ENCODE measurements at regions not wholly inside any gene's neighbourhood (a gene's known extent, or its start where the extent isn't known, plus 50 kb on each side); places are given as distances from the start of the nearest gene placed in this dataset.

DNA sequence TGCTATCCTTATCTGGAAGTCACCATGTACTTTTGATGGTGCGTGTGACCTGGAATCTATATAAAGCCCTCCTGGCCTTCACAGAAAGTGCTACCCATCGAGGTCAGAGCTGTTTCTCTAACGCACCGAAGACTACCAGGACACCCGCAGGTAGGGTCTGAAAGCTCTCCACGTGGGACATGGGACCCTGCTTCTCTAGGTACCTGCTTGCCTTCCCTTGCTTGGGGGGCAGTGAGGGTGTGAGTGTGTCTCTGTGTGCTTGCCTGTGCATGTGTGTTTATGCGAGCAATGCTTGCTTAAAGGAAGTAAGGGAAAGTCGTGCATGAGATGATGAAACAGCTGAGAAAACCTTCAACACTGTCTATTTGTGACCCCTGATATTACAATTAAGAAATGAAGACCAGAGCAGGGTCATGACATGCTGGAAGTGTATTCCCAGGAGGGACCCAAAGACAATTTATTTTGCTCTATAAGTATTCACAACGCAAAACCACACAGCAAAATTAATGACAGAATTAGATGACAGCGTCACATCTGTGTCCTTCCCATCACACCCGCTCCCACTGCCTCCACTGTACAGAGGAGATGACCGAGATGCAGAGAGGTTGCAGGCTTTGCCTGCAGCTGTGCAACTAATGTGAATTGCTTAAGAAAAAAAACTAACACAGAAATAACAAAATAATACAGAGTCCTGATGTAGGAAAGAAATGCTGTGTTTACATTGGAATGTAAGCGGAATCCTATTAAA, 76.4 kb upstream of the HELT start:
- Mint-ChIP-seq H3K27ac (ENCODE audit: unreplicated experiment) (no peak overlapping the region), H3K4me1 (ENCODE audit: unreplicated experiment) (peaks cover 8% of the 10 kb centered on the region), H3K9me3 (ENCODE audit: unreplicated experiment) (peaks cover 4% of the 10 kb centered on the region), H3K4me3 (ENCODE audit: unreplicated experiment) (no peak overlapping the region), H3K36me3 (ENCODE audit: unreplicated experiment) (no peaks in the 10 kb centered on the region), H3K27me3 (ENCODE audit: unreplicated experiment) (peaks cover 21% of the 10 kb centered on the region)
- TF ChIP-seq, protein P1, sequence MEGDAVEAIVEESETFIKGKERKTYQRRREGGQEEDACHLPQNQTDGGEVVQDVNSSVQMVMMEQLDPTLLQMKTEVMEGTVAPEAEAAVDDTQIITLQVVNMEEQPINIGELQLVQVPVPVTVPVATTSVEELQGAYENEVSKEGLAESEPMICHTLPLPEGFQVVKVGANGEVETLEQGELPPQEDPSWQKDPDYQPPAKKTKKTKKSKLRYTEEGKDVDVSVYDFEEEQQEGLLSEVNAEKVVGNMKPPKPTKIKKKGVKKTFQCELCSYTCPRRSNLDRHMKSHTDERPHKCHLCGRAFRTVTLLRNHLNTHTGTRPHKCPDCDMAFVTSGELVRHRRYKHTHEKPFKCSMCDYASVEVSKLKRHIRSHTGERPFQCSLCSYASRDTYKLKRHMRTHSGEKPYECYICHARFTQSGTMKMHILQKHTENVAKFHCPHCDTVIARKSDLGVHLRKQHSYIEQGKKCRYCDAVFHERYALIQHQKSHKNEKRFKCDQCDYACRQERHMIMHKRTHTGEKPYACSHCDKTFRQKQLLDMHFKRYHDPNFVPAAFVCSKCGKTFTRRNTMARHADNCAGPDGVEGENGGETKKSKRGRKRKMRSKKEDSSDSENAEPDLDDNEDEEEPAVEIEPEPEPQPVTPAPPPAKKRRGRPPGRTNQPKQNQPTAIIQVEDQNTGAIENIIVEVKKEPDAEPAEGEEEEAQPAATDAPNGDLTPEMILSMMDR (IDR thresholded peaks at IDR 0.05): no peak
- DNase-seq (ENCODE audit: extremely low spot score, unreplicated experiment): peak; percentile 69

DNA sequence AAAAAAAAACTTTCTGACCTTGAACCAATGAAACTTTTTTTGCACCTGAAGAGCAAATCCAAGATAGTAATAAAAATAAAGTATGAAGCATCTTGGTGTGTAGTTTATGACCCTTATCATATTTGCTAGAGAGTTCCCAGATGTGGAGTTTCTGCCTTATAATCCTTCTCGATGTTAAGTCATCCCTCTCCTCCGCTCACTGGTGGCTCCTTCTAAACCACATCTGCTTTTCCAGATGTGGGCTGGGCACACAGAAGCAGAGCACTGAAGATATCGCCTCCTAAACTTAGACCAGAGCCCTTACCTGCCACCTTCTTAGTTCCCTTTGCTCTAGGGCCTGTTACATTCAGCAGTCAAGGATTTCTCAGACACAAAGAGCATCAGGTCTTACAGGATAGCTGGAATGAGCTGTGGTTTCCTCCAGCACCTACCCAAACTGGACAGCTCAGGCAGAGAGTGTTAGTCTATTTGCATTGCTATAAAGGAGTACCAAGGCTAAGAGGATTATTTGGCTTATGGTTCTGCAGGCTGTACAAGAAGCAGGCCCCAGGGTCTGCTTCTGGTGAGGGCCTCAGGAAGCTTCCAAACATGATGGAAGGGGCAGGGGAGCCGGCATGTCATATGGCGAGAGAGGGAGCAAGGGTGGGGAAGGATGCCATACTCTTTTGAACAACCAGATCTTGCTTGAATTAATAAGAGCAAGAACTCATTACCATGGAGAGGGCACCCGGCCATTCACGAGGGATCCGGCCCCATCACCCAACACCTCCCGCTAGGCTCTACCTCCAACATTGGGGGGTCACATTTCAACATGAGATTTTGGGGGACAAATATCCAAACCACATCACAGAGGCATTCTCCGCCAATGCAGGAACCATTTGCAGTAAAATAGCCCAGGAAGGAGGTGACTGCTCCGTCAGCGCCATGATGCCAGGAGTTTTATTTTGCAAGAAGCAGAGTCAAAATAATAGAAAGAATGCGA, 75.6 kb upstream of the HELT start:
- Mint-ChIP-seq H3K4me3 (ENCODE audit: unreplicated experiment) (no peak overlapping the region), H3K27me3 (ENCODE audit: unreplicated experiment) (peaks cover 30% of the 10 kb centered on the region)
- TF ChIP-seq, protein P1 (IDR thresholded peaks at IDR 0.05): no peak

DNA sequence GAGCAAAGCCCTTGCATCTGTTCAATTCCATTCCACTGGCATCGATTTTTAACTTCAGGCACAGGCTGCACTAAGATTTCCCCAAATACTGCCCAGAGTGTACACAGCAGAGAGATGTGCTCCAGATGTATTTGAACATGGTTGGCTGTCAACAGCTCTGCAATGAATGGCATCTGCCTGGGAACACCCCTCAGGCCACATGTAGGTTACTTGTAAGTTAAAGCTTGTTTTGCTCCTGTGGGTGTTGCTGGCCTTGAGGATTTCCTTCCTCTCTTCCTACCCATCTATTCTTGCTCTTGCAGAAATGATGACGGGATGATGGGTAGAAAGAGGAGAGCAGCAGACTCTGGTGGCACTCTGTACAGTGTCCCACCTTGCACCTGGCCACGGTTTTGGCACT, 69.3 kb upstream of the HELT start:
- TF ChIP-seq, protein P1 (IDR thresholded peaks at IDR 0.05): no peak
- no peaks in the 10 kb centered on the region for H3K4me1 Mint-ChIP-seq (ENCODE audit: unreplicated experiment)
- H3K27ac Mint-ChIP-seq (ENCODE audit: unreplicated experiment): no peak overlapping the region
- no peak overlapping the region for H3K4me3 Mint-ChIP-seq (ENCODE audit: unreplicated experiment)
- no peaks in the 10 kb centered on the region for H3K9me3 Mint-ChIP-seq (ENCODE audit: unreplicated experiment)
- H3K36me3 Mint-ChIP-seq (ENCODE audit: unreplicated experiment): no peaks in the 10 kb centered on the region
- H3K27me3 Mint-ChIP-seq (ENCODE audit: unreplicated experiment): peaks cover 44% of the 10 kb centered on the region
- DNase-seq (ENCODE audit: extremely low spot score, unreplicated experiment): no peak

More for the DNA sequence above, 75.6 kb upstream of the HELT start:
- no peak overlapping the region for H3K27ac Mint-ChIP-seq (ENCODE audit: unreplicated experiment)
- peak; percentile 59 for DNase-seq (ENCODE audit: extremely low spot score, unreplicated experiment)
- H3K36me3 Mint-ChIP-seq (ENCODE audit: unreplicated experiment): no peaks in the 10 kb centered on the region
- H3K9me3 Mint-ChIP-seq (ENCODE audit: unreplicated experiment): peaks cover 4% of the 10 kb centered on the region
- peaks cover 2% of the 10 kb centered on the region for H3K4me1 Mint-ChIP-seq (ENCODE audit: unreplicated experiment)

DNA sequence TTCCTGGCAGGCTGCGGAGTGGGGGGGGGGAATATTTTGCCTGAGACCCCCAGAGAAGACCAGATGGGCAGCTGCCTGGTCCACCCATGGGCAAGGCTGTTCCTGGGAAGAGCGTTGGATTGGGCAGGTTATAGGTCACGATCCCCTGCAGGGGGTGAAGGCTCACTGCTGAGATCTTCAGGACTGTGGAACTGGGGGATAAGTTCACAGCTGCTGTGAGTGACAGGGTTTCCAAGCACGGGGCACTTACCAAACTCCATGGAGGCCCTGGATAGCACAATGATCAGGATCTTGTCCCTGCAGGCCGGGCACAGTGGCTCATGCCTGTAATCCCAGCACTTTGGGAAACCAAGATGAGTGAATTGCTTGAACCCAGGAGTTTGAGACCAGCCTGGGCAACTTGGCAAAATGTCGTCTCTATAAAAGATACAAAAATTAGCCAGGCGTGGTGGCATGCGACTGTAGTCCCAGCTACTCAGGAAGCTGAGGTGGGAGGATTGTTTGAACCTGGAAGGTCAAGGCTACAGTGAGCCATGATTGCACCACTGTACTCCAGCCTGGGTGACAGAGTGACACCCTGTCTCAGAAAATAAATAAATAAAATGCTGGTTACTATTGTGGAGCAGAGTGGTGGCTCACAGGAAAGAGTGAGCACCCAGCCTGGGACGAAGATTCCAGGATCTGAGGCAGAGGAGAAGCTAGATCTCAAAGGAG, 68.0 kb upstream of the HELT start:
- Mint-ChIP-seq H3K27me3 (ENCODE audit: unreplicated experiment) (peaks cover 38% of the 10 kb centered on the region), H3K9me3 (ENCODE audit: unreplicated experiment) (no peaks in the 10 kb centered on the region), H3K4me3 (ENCODE audit: unreplicated experiment) (no peak overlapping the region), H3K27ac (ENCODE audit: unreplicated experiment) (no peak overlapping the region), H3K36me3 (ENCODE audit: unreplicated experiment) (no peaks in the 10 kb centered on the region), H3K4me1 (ENCODE audit: unreplicated experiment) (no peaks in the 10 kb centered on the region)
- DNase-seq (ENCODE audit: extremely low spot score, unreplicated experiment): peak; percentile 77
- TF ChIP-seq, protein P1 (IDR thresholded peaks at IDR 0.05): no peak

All from osteocyte (in vitro differentiated cells).